ENCODE measurements at regions not wholly inside any gene's neighbourhood (a gene's known extent, or its start where the extent isn't known, plus 50 kb on each side); places are given as distances from the start of the nearest gene placed in this dataset.

GRCh38 chr6:23195487-23195886, 626.1 kb downstream of the HDGFL1 start:
- H2AK9ac ChIP-seq (replicated peaks; ENCODE audit: low read depth, low read length, poor library complexity), result no peak overlapping the region
- no peaks in the 10 kb centered on the region for H3K79me1 ChIP-seq (ENCODE audit: low read depth in 1 of 2, low read length in 2 of 2)
- H2AK5ac ChIP-seq (ENCODE audit: low read depth, low read length), result no peak overlapping the region
- intact Hi-C loops (cut with micrococcal nuclease), result no loop called here
- ATAC-seq (ENCODE audit: low read depth) (no peak), DNase-seq (no peak)
- ChIA-PET POLR2A (ENCODE audit: unreplicated experiment) (interaction anchor here (0.6 kb wide), 2 partner anchors 9 to 1538 kb away, joined by 3 to 4 read pairs; no protein-coding TSS in a partner anchor), CTCF (no interaction called here)
- H3K4me1 ChIP-seq (ENCODE audit: control insufficient read depth, insufficient read depth, low read length), result no peaks in the 10 kb centered on the region
- H4K20me1 ChIP-seq (ENCODE audit: insufficient read depth, low read length), result no peaks in the 10 kb centered on the region
- H3K27me3 ChIP-seq (ENCODE audit: control insufficient read depth, insufficient read depth, low read length), result no peaks in the 10 kb centered on the region
- no peak overlapping the region for H4K5ac ChIP-seq (ENCODE audit: low read depth, low read length)
- TF ChIP-seq, protein P1, sequence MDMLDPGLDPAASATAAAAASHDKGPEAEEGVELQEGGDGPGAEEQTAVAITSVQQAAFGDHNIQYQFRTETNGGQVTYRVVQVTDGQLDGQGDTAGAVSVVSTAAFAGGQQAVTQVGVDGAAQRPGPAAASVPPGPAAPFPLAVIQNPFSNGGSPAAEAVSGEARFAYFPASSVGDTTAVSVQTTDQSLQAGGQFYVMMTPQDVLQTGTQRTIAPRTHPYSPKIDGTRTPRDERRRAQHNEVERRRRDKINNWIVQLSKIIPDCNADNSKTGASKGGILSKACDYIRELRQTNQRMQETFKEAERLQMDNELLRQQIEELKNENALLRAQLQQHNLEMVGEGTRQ (IDR thresholded peaks at IDR 0.05; ENCODE audit: low read depth, low read length), result no peak
- TF ChIP-seq POLR2A (IDR thresholded peaks at IDR 0.05; ENCODE audit: low read depth, low read length) (no peak), MAZ (IDR thresholded peaks at IDR 0.05; ENCODE audit: borderline replicate concordance, low read depth, low read length) (no peak), RAD21 (IDR thresholded peaks at IDR 0.05; ENCODE audit: low read length) (no peak), CTCF (conservative IDR thresholded peaks at IDR 0.05; ENCODE audit: low read depth, low read length) (no peak), RFX5 (IDR thresholded peaks at IDR 0.05; ENCODE audit: low read depth, low read length) (no peak), MXI1 (IDR thresholded peaks at IDR 0.05; ENCODE audit: borderline replicate concordance, low read depth, low read length) (no peak), CHD1 (IDR thresholded peaks at IDR 0.05; ENCODE audit: low read depth, low read length) (no peak), SMC3 (IDR thresholded peaks at IDR 0.05; ENCODE audit: low read depth, low read length) (no peak), RCOR1 (IDR thresholded peaks at IDR 0.05; ENCODE audit: insufficient replicate concordance, low read length) (no peak), BHLHE40 (IDR thresholded peaks at IDR 0.05; ENCODE audit: low read depth, low read length) (no peak), MAFK (IDR thresholded peaks at IDR 0.05; ENCODE audit: low read depth, low read length) (no peak), CEBPB (IDR thresholded peaks at IDR 0.05; ENCODE audit: low read depth, low read length) (no peak), FOS (IDR thresholded peaks at IDR 0.05; ENCODE audit: low read depth, low read length) (no peak)
- H3K27ac ChIP-seq (ENCODE audit: insufficient read depth, low read length), result no peak overlapping the region
- in situ Hi-C loops (cut with MboI; ENCODE audit: low sequenced_read_pairs), result no loop called here
- no peak overlapping the region for H3K56ac ChIP-seq (ENCODE audit: extremely low read depth, insufficient read depth, low read length)
- H3K18ac ChIP-seq (ENCODE audit: low read depth, low read length), result no peak overlapping the region
- H2AFZ ChIP-seq (replicated peaks; ENCODE audit: low read length, poor library complexity), result no peak overlapping the region
- WGBS, 2 experiments (ENCODE audit: extremely low coverage in 2 of 2, insufficient read length in 1 of 2), result no CpG with 5 or more reads among the region's 3 CpGs
- no TSS peak for BruUV-seq (replicated peaks)
- no peaks in the 10 kb centered on the region for H3K36me3 ChIP-seq (ENCODE audit: control insufficient read depth, insufficient read depth, low read length)
- no peak overlapping the region for H2BK15ac ChIP-seq (ENCODE audit: low read depth, low read length)
- H3K23ac ChIP-seq (ENCODE audit: low read depth, low read length), result no peak overlapping the region
- H2BK120ac ChIP-seq (ENCODE audit: low read depth, low read length), result no peak overlapping the region
- H4K8ac ChIP-seq (ENCODE audit: low read depth in 2 of 2, low read length in 2 of 2), result no peak overlapping the region
- no peak overlapping the region for H3K4ac ChIP-seq (ENCODE audit: low read depth, low read length)
- no peak overlapping the region for H3K14ac ChIP-seq (replicated peaks; ENCODE audit: low read depth, low read length)
- H3K9me3 ChIP-seq (ENCODE audit: control insufficient read depth, insufficient read depth, low read length), result no peaks in the 10 kb centered on the region
- dilution Hi-C loops (cut with HindIII; ENCODE audit: low sequenced_read_pairs, unreplicated experiment), result no loop called here
- no peak overlapping the region for H3K4me2 ChIP-seq (ENCODE audit: low read depth, low read length)
- H3K9me1 ChIP-seq (ENCODE audit: insufficient read depth, low read length), result no peaks in the 10 kb centered on the region
- no peak overlapping the region for H4K91ac ChIP-seq (ENCODE audit: insufficient read depth, low read depth, low read length)
- no peak overlapping the region for H3K9ac ChIP-seq (ENCODE audit: low read depth, low read length)
- H3K4me3 ChIP-seq (ENCODE audit: insufficient read depth, low read depth, low read length), result no peak overlapping the region
- no peak overlapping the region for H2BK20ac ChIP-seq (ENCODE audit: low read depth, low read length)
- H2BK5ac ChIP-seq (ENCODE audit: low read depth, low read length, poor library complexity, severe bottlenecking), result no peak overlapping the region
